Endothelial cell of umbilical vein (primary cell): ENCODE measurements at regions not wholly inside any gene's neighbourhood (a gene's known extent, or its start where the extent isn't known, plus 50 kb on each side); places are given as distances from the start of the nearest gene placed in this dataset.

Source experiments
- BruUV-seq: library from RNA; stranded (reverse); fragments of 400-500 nt; replicated peaks from 2 replicates; lab custom pipeline; 2021; lab: Mats Ljungman, UMichigan
- CTCF ChIA-PET: fragments of 300-600, 350-600 bp; sonication (Branson Sonifier 250); formaldehyde crosslinking; loops from one replicate; lab custom pipeline; 2021; ENCODE audit warnings: antibody characterized with exemption, inconsistent platforms; lab: Charles Lee
- POLR2A ChIA-PET: fragments of 300-600, 350-600 bp; sonication (Branson Sonifier 250); formaldehyde crosslinking; loops from one replicate; lab custom pipeline; 2021; ENCODE audit warnings: antibody characterized with exemption, inconsistent platforms; lab: Charles Lee
- DNase-seq: peaks from one replicate; pipeline ENCODE4 v3.0.0-alpha.2; 2011; ENCODE audit warnings: low read depth, low spot score
- FAIRE-seq: peaks from 2 replicates; lab custom pipeline; 2011; peaks lifted over from hg19 to GRCh38; lab: Jason Lieb, UNC
- H2AFZ ChIP-seq: 2 replicates; pipeline ENCODE4 v1.6.0; 2012; ENCODE audit warnings: low read depth, low read length, control low read depth, inconsistent platforms
- H3K27ac ChIP-seq: 2 replicates; pipeline ENCODE4 v1.5.1; 2011; ENCODE audit warnings: low read depth, mild to moderate bottlenecking, control low read depth, low read length, moderate library complexity; ENCODE audit not compliant: insufficient read depth
- H3K27me3 ChIP-seq, 2 experiments: 2 replicates each; pipeline versions ENCODE4 v1.6.0 to v1.6.1; 2011; ENCODE audit warnings: low read length in 2 of 2, mixed read lengths in 1 of 2; ENCODE audit not compliant: control insufficient read depth in 2 of 2, insufficient read depth in 2 of 2
- H3K36me3 ChIP-seq, 2 experiments: 2 replicates in 1 of 2; 3 replicates in 1 of 2; pipeline ENCODE4 v1.5.1; 2011; ENCODE audit warnings: low read length in 2 of 2, mild to moderate bottlenecking in 1 of 2, moderate library complexity in 1 of 2; ENCODE audit not compliant: control insufficient read depth in 2 of 2, insufficient read depth in 2 of 2; ENCODE audit errors: extremely low read depth in 1 of 2
- H3K4me1 ChIP-seq: 3 replicates; pipeline ENCODE4 v1.5.1; 2011; ENCODE audit warnings: mild to moderate bottlenecking, low read length; ENCODE audit not compliant: control insufficient read depth, insufficient read depth; ENCODE audit errors: extremely low read depth
- H3K4me2 ChIP-seq: 2 replicates; pipeline ENCODE4 v1.6.1; 2011; ENCODE audit warnings: low read length, control low read depth, mixed read lengths; ENCODE audit not compliant: insufficient read depth
- H3K4me3 ChIP-seq, 3 experiments: fragments of 200-600 bp in 1 of 3; sonication (generic), shearing (Covaris generic) in 1 of 3; replicated peaks in 1 of 3; 2 replicates each; pipeline ENCODE4 v1.5.1; 2011 to 2016; ENCODE audit warnings: control low read depth in 3 of 3, low read length in 3 of 3, mild to moderate bottlenecking in 2 of 3, inconsistent platforms in 1 of 3, low read depth in 1 of 3, moderate library complexity in 1 of 3; ENCODE audit not compliant: insufficient read depth in 1 of 3
- H3K79me2 ChIP-seq: 2 replicates; pipeline ENCODE4 v1.6.0; 2012; ENCODE audit warnings: low read length, inconsistent platforms; ENCODE audit not compliant: control insufficient read depth, insufficient read depth
- H3K9ac ChIP-seq: replicated peaks from 2 replicates; pipeline ENCODE3; 2011; ENCODE audit warnings: low read length, control low read depth; ENCODE audit not compliant: insufficient read depth; ENCODE audit errors: extremely low read depth
- H3K9me1 ChIP-seq: replicated peaks from 3 replicates; pipeline ENCODE4 v1.6.0; 2011; ENCODE audit warnings: mild to moderate bottlenecking, low read length; ENCODE audit not compliant: control insufficient read depth, insufficient read depth; ENCODE audit errors: extremely low read depth
- H3K9me3 ChIP-seq: replicated peaks from 2 replicates; pipeline ENCODE4 v1.5.1; 2012; ENCODE audit warnings: low read length, inconsistent platforms; ENCODE audit not compliant: control insufficient read depth, insufficient read depth
- H4K20me1 ChIP-seq: replicated peaks from 2 replicates; pipeline ENCODE3; 2011; ENCODE audit warnings: mild to moderate bottlenecking, low read length; ENCODE audit not compliant: control insufficient read depth, insufficient read depth; ENCODE audit errors: extremely low read depth
- CTCF ChIP-seq, 2 donors: IDR thresholded peaks; 1 replicate in 1 of 2; 2 replicates in 1 of 2; pipeline ENCODE4 v1.5.1; 2011; ENCODE audit warnings: low read length in 2 of 2, mild to moderate bottlenecking in 2 of 2, moderate library complexity in 2 of 2, control low read depth in 1 of 2, inconsistent platforms in 1 of 2, low read depth in 1 of 2; ENCODE audit not compliant: insufficient read depth in 1 of 2; ENCODE audit errors: extremely low read depth in 1 of 2
- FOS ChIP-seq: IDR thresholded peaks from 2 replicates; pipeline ENCODE4 v1.6.1; 2011; ENCODE audit warnings: mild to moderate bottlenecking, low read length, moderate library complexity, borderline replicate concordance; ENCODE audit not compliant: insufficient read depth
- GATA2 ChIP-seq: IDR thresholded peaks from 2 replicates; pipeline ENCODE4 v1.7.0; 2011; ENCODE audit warnings: low read depth, mild to moderate bottlenecking, moderate library complexity, mixed read lengths, low read length; ENCODE audit not compliant: insufficient read length, insufficient read depth
- JUN ChIP-seq: IDR thresholded peaks from 2 replicates; pipeline ENCODE4 v1.6.1; 2011; ENCODE audit warnings: borderline replicate concordance, low read depth; ENCODE audit not compliant: insufficient read length, insufficient read depth
- MAX ChIP-seq: IDR thresholded peaks from 2 replicates; pipeline ENCODE4 v1.6.1; 2011; ENCODE audit not compliant: insufficient read depth, insufficient read length
- MYC ChIP-seq: IDR thresholded peaks from one replicate; pipeline ENCODE4 v1.6.1; 2011; ENCODE audit warnings: mild to moderate bottlenecking, low read depth, low read length
- POLR2AphosphoS5 ChIP-seq: IDR thresholded peaks from 2 replicates; pipeline ENCODE4 v1.6.1; 2012; ENCODE audit warnings: low read depth, mild to moderate bottlenecking, control low read depth, low read length, moderate library complexity; ENCODE audit not compliant: insufficient read depth
- dilution Hi-C: fragments of 300-500 bp; cut with MboI; formaldehyde crosslinking; loops from one replicate; pipeline ENCODE4 v1.15.0; 2019; ENCODE audit warnings: low sequenced_read_pairs; ENCODE audit not compliant: extremely low pct_ligation_motif_present
- intact Hi-C: fragments of 100-400 bp; cut with micrococcal nuclease; formaldehyde crosslinking; loops from one replicate; pipeline ENCODE4 v1.10.0; 2022

DNA sequence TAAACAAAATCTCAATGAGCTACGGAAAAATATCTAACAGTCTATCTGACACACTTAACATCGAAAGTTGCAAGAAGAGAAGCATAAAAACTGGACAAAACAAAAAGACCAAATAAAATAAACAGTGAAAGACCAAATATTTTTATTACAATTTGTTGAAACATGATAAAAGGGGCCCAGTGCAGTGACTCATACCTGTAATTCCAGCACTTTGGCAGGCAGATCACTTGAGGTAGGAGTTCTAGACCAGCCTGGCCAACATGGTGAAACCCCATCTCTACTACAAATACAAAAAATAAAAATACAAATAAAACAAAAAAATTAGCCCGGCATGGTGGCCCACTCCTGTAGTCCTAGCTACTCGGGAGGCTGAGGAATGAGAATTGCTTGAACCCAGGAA, 914.0 kb upstream of the ALCAM start:
- Histone ChIP-seq H3K79me2 (no peaks in the 10 kb centered on the region), H2AFZ (no peak overlapping the region), H3K27me3 (no peaks in the 10 kb centered on the region), H3K4me2 (no peak overlapping the region), H3K9ac (no peak overlapping the region), H3K9me3 (no peaks in the 10 kb centered on the region), H3K4me3 (no peak overlapping the region), H3K27ac (no peak overlapping the region), H3K9me1 (no peaks in the 10 kb centered on the region), H3K36me3 (no peaks in the 10 kb centered on the region), H3K4me1 (no peaks in the 10 kb centered on the region), H4K20me1 (no peaks in the 10 kb centered on the region)
- no TSS peak for BruUV-seq
- POLR2A ChIA-PET: no interaction called here
- intact Hi-C loops: no loop called here
- no peak for FAIRE-seq
- dilution Hi-C loops: no loop called here
- CTCF ChIA-PET: interaction anchor here (1.3 to 2.5 kb wide), 2 partner anchors 8 to 350 kb away, joined by 3 to 8 read pairs; no protein-coding TSS in a partner anchor
- DNase-seq: no peak
- TF ChIP-seq FOS (no peak), GATA2 (no peak), POLR2AphosphoS5 (no peak), MAX (no peak), MYC (no peak), JUN (no peak), CTCF (IDR thresholded peaks at IDR 0.05; ENCODE audit: extremely low read depth in 1 of 2, insufficient read depth in 1 of 2, low read depth in 1 of 2, low read length in 2 of 2) (no peak)
